BJ (cell line): ENCODE measurements at regions not wholly inside any gene's neighbourhood (a gene's known extent, or its start where the extent isn't known, plus 50 kb on each side); places are given as distances from the start of the nearest gene placed in this dataset.
"Not testable (repeated sequence)": the region's sequence is repeated elsewhere in the genome, so short reads cannot be mapped to it uniquely, and the experiment has no call there.

Experiments used
- CTCF ChIA-PET: fragments of 350-600 bp; formaldehyde crosslinking; extraction: SDS; loops from one replicate; lab custom pipeline; 2021; ENCODE audit warnings: antibody characterized with exemption, inconsistent platforms; lab: Yijun Ruan, JAX
- POLR2A ChIA-PET: fragments of 300-600 bp; sonication (Branson Sonifier 250); formaldehyde crosslinking; extraction: SDS; loops from one replicate; lab custom pipeline; 2021; ENCODE audit warnings: antibody characterized with exemption; lab: Charles Lee
- DNase-seq: peaks from one replicate; pipeline ENCODE4 v3.0.0-alpha.2; 2011; ENCODE audit warnings: low read depth
- H3K27me3 ChIP-seq: 2 replicates; pipeline ENCODE4 v1.6.0; 2011; ENCODE audit warnings: low read length; ENCODE audit not compliant: control insufficient read depth, insufficient read depth
- H3K36me3 ChIP-seq: 2 replicates; pipeline ENCODE4 v1.5.1; 2011; ENCODE audit warnings: low read length; ENCODE audit not compliant: control insufficient read depth, insufficient read depth
- H3K4me3 ChIP-seq: 2 replicates; pipeline ENCODE4 v1.5.1; 2011; ENCODE audit warnings: low read depth, mild to moderate bottlenecking, control low read depth, low read length
- CTCF ChIP-seq: IDR thresholded peaks from 2 replicates; pipeline ENCODE4 v1.5.1; 2011; ENCODE audit warnings: low read depth, mild to moderate bottlenecking, control low read depth, inconsistent platforms, low read length, moderate library complexity; ENCODE audit not compliant: insufficient read depth

GRCh38 chr3:31094048-31094447, 199.6 kb upstream of the GADL1 start:
- POLR2A ChIA-PET: no interaction called here

GRCh38 chr3:31095255-31095654, 200.8 kb upstream of the GADL1 start:
- DNase-seq: no peak
- no peak for TF ChIP-seq CTCF
- H3K27me3 ChIP-seq: no peaks in the 10 kb centered on the region; the same call in 1 of the 2 replicates
- no peaks in the 10 kb centered on the region for H3K36me3 ChIP-seq
- CTCF ChIA-PET: interaction anchor here (1.4 kb wide), 1 partner anchor 161 kb away, joined by 4 read pairs; no protein-coding TSS in a partner anchor
- no peak overlapping the region for H3K4me3 ChIP-seq
- POLR2A ChIA-PET: no interaction called here

More at GRCh38 chr3:31094048-31094447, 199.6 kb upstream of the GADL1 start:
- no peak overlapping the region for H3K4me3 ChIP-seq
- no peak for TF ChIP-seq CTCF
- CTCF ChIA-PET: interaction anchor here (1.2 kb wide), 1 partner anchor 9 kb away, joined by 4 read pairs; no protein-coding TSS in a partner anchor
- no peaks in the 10 kb centered on the region; the same call in 1 of the 2 replicates for H3K27me3 ChIP-seq
- no peak for DNase-seq
- H3K36me3 ChIP-seq: no peaks in the 10 kb centered on the region

DNA sequence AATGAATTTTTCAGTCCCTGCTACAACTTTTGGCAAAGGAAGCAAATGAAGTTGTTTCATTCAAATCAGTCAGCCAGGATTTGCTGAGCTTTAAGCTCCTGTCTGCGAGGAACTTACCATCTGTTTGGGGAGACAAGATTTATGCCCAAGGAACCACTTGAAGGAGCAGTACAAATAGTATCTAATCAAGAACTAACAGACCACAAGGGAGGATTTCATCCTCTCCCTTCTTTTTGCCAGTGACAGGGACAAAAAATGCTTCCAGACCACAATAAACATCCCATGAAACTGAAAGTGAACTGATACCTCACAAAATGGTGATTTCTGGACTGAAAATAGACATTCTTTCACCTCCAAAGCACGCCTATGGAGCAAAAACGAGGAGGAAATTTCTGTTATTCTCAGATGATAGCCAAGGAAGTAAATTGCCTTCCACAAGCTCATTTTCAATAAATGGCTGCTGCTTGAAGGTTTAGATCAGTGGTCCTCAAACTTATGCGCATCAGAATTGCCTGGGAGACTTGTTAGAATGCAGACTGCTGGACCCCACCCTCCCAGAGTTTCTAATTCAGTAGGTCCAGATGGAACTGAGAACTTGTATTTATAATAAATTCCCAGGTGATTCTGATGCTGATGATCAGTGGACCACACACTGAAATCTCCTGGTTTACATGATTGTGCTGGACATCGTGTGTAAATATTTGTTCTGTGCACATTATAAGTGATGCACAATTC, 202.4 kb upstream of the GADL1 start:
- POLR2A ChIA-PET: no interaction called here
- CTCF ChIA-PET: no interaction called here
- no peak for TF ChIP-seq CTCF
- H3K27me3 ChIP-seq: no peaks in the 10 kb centered on the region; the same call in 1 of the 2 replicates
- H3K36me3 ChIP-seq: no peaks in the 10 kb centered on the region
- H3K4me3 ChIP-seq: no peak overlapping the region
- DNase-seq: no peak

DNA sequence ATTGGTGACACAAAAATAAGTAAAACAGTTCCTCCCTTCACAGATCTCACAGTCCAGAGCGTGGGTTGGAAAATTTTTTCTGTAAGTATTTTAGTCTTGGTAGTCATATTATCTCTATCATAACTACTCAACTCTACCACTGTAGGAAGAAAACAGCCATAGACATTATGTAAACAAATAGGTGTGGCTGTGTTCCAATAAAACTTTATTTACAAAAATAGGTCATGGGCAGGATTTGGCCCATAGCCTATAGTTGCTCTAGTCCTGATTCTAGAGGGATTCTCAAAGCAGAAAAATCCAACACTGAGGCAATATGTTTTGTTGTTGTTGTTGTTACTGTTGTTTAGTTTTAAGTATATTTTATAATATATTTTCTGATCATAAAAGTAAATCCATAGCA, 206.1 kb upstream of the GADL1 start:
- no peak overlapping the region for H3K4me3 ChIP-seq
- ChIA-PET POLR2A (no interaction called here), CTCF (no interaction called here)
- DNase-seq: no peak
- H3K36me3 ChIP-seq: no peaks in the 10 kb centered on the region
- no peaks in the 10 kb centered on the region; the same call in 1 of the 2 replicates for H3K27me3 ChIP-seq
- no peak for TF ChIP-seq CTCF

GRCh38 chr3:31101285-31101684, 206.8 kb upstream of the GADL1 start:
- H3K36me3 ChIP-seq, DNase-seq, POLR2A ChIA-PET, H3K27me3 ChIP-seq, H3K4me3 ChIP-seq, CTCF ChIA-PET: not testable (repeated sequence)
